ENCODE measurements at regions not wholly inside any gene's neighbourhood (a gene's known extent, or its start where the extent isn't known, plus 50 kb on each side); places are given as distances from the start of the nearest gene placed in this dataset.

GRCh38 chr3:159534496-159534895 is 454.1 kb upstream of the IL12A start:
- Histone ChIP-seq H3K4me1 (ENCODE audit: low read depth, poor library complexity, severe bottlenecking) (no peaks in the 10 kb centered on the region), H3K27ac (no peak overlapping the region), H3K36me3 (ENCODE audit: insufficient read depth) (no peaks in the 10 kb centered on the region), H3K4me2 (no peak overlapping the region), H2AFZ (ENCODE audit: low read depth) (no peak overlapping the region), H3K9ac (no peak overlapping the region), H3K79me2 (ENCODE audit: insufficient read depth, low read depth) (no peaks in the 10 kb centered on the region), H3K4me3 (IDR thresholded peaks at IDR 0.05; ENCODE audit: insufficient read depth, low read depth, low read length) (no peak overlapping the region), H3K27me3 (ENCODE audit: insufficient read depth, low read depth) (no peaks in the 10 kb centered on the region), H4K20me1 (ENCODE audit: insufficient read depth) (no peaks in the 10 kb centered on the region)
- TF ChIP-seq, protein P1, sequence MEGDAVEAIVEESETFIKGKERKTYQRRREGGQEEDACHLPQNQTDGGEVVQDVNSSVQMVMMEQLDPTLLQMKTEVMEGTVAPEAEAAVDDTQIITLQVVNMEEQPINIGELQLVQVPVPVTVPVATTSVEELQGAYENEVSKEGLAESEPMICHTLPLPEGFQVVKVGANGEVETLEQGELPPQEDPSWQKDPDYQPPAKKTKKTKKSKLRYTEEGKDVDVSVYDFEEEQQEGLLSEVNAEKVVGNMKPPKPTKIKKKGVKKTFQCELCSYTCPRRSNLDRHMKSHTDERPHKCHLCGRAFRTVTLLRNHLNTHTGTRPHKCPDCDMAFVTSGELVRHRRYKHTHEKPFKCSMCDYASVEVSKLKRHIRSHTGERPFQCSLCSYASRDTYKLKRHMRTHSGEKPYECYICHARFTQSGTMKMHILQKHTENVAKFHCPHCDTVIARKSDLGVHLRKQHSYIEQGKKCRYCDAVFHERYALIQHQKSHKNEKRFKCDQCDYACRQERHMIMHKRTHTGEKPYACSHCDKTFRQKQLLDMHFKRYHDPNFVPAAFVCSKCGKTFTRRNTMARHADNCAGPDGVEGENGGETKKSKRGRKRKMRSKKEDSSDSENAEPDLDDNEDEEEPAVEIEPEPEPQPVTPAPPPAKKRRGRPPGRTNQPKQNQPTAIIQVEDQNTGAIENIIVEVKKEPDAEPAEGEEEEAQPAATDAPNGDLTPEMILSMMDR (conservative IDR thresholded peaks at IDR 0.05; ENCODE audit: low read depth, low read length), result no peak

DNA sequence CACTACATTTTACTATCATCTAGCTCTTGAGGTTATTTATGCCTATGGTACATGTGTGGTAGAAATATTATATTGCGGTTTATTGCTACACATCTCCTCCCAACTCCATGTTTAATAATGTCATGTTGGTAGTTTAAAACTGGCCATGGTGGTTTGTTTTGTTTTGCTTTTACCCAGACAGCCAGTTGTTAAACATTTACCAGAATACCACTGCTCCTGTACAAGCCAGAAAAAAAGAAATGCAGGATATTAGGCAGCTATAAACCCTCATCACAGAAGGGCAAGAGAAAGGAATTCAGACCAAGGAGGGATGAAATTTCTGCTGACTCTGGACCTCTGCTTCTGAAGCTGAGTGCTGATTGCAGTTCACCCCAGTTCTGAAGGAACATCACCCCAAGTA is 451.8 kb upstream of the IL12A start:
- Histone ChIP-seq H4K20me1 (ENCODE audit: insufficient read depth) (no peaks in the 10 kb centered on the region), H3K4me1 (ENCODE audit: low read depth, poor library complexity, severe bottlenecking) (no peaks in the 10 kb centered on the region), H3K9ac (no peak overlapping the region), H3K4me3 (IDR thresholded peaks at IDR 0.05; ENCODE audit: insufficient read depth, low read depth, low read length) (no peak overlapping the region), H3K27me3 (ENCODE audit: insufficient read depth, low read depth) (no peaks in the 10 kb centered on the region), H3K36me3 (ENCODE audit: insufficient read depth) (no peaks in the 10 kb centered on the region), H3K79me2 (ENCODE audit: insufficient read depth, low read depth) (no peaks in the 10 kb centered on the region), H3K27ac (no peak overlapping the region), H3K4me2 (no peak overlapping the region), H2AFZ (ENCODE audit: low read depth) (no peak overlapping the region)
- TF ChIP-seq, protein P1 (conservative IDR thresholded peaks at IDR 0.05; ENCODE audit: low read depth, low read length), result no peak

GRCh38 chr3:159538507-159538906 is 450.1 kb upstream of the IL12A start:
- Histone ChIP-seq H3K4me2 (no peak overlapping the region), H3K27ac (no peak overlapping the region), H4K20me1 (ENCODE audit: insufficient read depth) (no peaks in the 10 kb centered on the region), H3K27me3 (ENCODE audit: insufficient read depth, low read depth) (no peaks in the 10 kb centered on the region), H3K4me1 (ENCODE audit: low read depth, poor library complexity, severe bottlenecking) (no peaks in the 10 kb centered on the region), H3K4me3 (IDR thresholded peaks at IDR 0.05; ENCODE audit: insufficient read depth, low read depth, low read length) (no peak overlapping the region), H2AFZ (ENCODE audit: low read depth) (no peak overlapping the region), H3K36me3 (ENCODE audit: insufficient read depth) (no peaks in the 10 kb centered on the region), H3K9ac (no peak overlapping the region), H3K79me2 (ENCODE audit: insufficient read depth, low read depth) (no peaks in the 10 kb centered on the region)
- TF ChIP-seq, protein P1 (conservative IDR thresholded peaks at IDR 0.05; ENCODE audit: low read depth, low read length), result no peak

DNA sequence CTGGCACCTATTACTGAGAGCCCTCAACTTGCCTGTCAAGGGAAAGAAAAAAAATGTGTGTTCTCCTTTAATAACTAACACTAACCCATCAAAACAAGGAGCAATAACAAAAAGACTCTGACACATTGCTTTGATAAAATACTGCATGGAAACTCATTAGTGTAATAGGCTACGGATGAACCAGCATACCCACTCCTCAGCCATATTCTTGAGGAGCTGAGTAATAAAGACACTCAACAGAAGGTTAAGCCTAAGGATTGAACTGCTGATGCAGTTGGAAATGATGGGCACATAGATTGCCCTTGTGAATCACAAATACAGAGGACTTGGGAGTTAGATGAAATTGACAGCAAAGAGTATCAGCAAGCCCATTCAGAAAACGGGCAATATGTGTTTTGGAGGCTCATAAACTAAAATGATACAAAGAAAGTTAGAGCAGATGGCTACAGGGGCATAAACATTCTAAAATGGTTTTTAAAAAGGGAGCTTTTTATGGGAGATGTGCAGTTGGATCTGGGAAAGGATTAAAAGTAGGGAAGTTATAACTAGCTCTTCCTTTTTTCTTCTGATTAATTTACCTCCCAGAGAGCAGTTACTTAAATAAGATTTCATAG is 447.6 kb upstream of the IL12A start:
- H3K27me3 ChIP-seq (ENCODE audit: insufficient read depth, low read depth), result no peaks in the 10 kb centered on the region
- TF ChIP-seq, protein P1 (conservative IDR thresholded peaks at IDR 0.05; ENCODE audit: low read depth, low read length), result no peak

More for the DNA sequence above, 447.6 kb upstream of the IL12A start:
- Histone ChIP-seq H3K4me1 (ENCODE audit: low read depth, poor library complexity, severe bottlenecking) (no peaks in the 10 kb centered on the region), H3K4me2 (no peak overlapping the region), H3K36me3 (ENCODE audit: insufficient read depth) (no peaks in the 10 kb centered on the region), H3K9ac (no peak overlapping the region), H3K27ac (no peak overlapping the region), H2AFZ (ENCODE audit: low read depth) (no peak overlapping the region), H3K4me3 (IDR thresholded peaks at IDR 0.05; ENCODE audit: insufficient read depth, low read depth, low read length) (no peak overlapping the region), H4K20me1 (ENCODE audit: insufficient read depth) (no peaks in the 10 kb centered on the region), H3K79me2 (ENCODE audit: insufficient read depth, low read depth) (no peaks in the 10 kb centered on the region)

Data from KMS-11 (cell line).